DMS 273 treated with DMSO at 0.1 percent for 48 hours (cell line): ENCODE measurements at regions not wholly inside any gene's neighbourhood (a gene's known extent, or its start where the extent isn't known, plus 50 kb on each side); places are given as distances from the start of the nearest gene placed in this dataset.

Experiments
- DNase-seq: peaks from one replicate; lab custom pipeline; 2025; lab: John Stamatoyannopoulos, UW

- DNase-seq = no peak
These were observed 69.2 kb downstream of the INHBA start for GRCh38 chr7:41633690-41634089.

GRCh38 chr7:41630741-41631140 lies 72.1 kb downstream of the INHBA start:
- no peak for DNase-seq

- DNase-seq = no peak
These were observed 73.2 kb downstream of the INHBA start for GRCh38 chr7:41629711-41630111.

DNA sequence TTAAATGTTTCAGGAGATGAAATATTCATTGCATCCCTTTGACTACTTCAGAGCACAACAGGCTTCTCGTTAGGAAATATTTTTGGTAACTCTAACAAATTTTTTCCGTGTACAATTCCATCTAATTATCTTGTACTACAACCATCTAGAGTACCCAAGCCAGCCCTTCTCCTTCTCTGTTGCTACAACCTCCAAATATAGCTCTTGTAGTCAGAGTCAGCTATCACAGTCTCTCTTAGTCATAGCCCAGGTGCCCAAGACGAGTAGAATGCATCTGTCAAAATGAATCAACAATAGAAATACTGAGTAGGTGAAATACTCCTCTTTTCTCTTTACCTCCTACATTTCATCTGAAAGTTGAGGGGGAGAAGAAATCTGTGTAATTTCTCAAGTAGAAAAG lies 74.0 kb downstream of the INHBA start:
- no peak for DNase-seq

DNA sequence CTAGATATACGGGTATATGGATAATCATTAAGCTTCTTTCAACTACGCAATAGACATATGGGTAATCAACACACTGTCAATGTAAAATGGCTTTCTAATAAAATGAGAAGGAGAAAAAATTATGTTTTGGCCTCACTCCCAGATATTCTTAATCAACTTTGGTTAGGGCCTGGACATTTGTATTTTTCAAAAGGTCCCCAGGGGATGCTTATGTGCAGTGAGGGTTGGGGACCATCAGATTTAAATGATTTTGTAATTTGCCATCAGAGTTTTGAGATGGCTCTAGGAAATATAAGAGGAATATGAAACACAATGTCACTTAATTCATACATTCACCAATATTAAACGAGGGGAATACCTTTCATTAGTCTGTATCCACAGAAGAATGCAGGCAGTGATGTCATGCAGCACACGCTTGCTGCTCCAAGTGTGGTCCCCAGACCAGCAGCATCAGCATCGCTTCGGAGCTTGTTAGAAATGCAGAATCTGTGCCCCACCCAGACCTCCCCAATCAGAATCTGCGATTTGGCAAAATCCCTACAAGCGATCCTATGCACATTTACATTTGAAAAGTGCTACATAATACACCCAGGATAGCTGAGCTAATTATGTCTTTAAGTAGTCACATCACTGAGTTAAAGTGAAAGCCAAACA lies 75.1 kb downstream of the INHBA start:
- DNase-seq = no peak

DNA sequence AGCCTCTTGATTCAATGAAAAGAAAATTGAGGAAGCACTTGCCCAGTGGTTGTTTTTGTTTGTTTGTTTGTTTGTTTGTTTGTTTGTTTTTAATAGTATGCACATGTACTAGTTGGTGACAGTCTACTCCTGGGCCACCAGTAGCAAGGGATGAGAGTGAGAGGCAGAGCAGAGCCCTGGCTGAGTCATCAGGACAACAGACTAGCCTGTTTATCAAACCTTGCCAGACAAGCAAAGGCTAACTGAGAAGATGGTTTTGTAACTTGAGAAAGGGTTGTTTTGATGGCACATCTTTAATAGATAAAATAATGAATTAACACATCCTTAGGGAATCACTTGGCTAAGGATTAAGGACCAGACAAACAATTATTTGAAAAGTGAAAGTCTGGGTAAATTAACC lies 78.1 kb downstream of the INHBA start:
- no peak for DNase-seq

GRCh38 chr7:41621953-41622831 lies 80.7 kb downstream of the INHBA start:
- no peak for DNase-seq

- no peak for DNase-seq
These were observed 84.9 kb downstream of the INHBA start for GRCh38 chr7:41617987-41618386.

GRCh38 chr7:41612798-41613197 lies 90.1 kb downstream of the INHBA start:
- DNase-seq = no peak

GRCh38 chr7:41612386-41612785 lies 90.5 kb downstream of the INHBA start:
- DNase-seq = no peak

DNA sequence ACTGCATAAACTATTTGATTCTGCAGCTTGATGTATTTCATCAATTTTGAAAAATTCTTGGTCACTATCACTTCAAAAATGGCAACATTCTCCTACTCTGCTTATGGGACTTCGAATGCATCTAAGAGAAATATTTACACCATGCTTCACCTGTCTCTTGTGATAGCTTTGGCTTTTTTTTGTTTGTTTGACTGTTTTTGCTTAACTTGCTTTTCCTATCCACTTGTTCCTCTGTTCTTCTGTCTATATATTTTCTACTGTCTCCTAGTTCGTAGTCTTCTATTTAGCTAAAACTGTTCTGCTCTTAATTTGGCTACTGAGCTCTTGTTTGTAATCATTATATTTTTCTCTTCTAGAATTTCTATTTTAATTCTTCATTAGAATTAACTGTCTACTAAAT lies 94.4 kb downstream of the INHBA start:
- DNase-seq = no peak

DNA sequence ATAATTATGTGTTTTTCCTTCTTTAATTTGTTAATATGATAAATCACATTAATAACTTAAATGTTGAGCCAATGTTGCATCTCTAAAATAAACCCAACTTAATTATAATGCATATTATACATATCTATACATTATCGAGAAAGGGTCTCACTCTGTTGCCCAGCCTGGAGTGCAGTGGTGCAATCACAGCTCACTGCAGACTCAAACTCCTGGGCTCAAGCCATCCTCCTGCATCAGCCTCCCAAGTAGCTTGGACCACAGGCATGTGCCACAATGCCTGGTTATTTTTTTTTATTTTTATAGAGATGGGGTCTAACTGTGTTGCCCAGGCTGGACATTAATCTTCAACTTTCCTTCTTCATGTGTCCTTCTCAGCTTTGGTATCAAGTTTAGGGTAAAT lies 98.9 kb downstream of the INHBA start:
- DNase-seq = no peak

GRCh38 chr7:41599760-41600159 lies 103.1 kb downstream of the INHBA start:
- DNase-seq = no peak

DNA sequence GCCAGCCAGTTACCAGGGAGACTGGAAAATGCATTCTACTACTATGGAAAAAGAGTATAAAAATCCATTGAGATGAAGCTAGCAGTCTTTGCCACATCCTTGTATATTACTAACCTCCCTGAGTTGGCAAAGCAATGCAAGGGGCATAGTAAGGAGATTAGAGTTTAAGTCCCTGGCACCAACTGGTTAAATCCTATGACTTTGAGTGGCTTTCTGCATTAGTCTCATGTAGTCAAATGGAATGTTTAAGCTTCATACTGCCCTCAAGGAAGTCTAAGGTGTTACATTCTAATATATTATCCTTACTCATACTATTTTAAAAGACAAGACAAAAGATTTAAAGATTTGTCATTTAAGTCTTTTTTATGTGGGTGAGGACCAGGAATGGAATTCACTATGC lies 110.1 kb downstream of the INHBA start:
- no peak for DNase-seq

- DNase-seq = no peak
These were observed 110.7 kb downstream of the INHBA start for GRCh38 chr7:41592236-41592635.

GRCh38 chr7:41590986-41591385 lies 111.9 kb downstream of the INHBA start:
- no peak for DNase-seq

DNA sequence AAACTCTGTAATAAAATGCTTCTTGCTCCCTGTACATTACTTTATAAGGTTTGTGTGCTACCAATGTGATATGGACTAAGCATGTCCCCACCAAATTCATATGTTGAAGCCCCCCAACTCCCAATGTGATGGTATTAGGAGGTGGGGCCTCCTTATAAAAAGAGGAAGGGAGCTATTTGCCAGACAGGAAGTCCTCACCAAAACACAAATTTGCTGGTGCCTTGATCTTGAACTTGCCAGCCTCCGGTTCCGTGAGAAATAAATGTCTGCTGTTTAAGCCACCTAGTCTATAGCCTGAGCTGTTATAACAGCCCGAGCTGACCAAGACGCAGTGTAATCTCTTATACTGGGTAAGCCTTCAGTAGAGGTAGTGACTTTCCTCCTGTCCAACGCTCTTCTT lies 114.5 kb downstream of the INHBA start:
- DNase-seq = no peak

DNA sequence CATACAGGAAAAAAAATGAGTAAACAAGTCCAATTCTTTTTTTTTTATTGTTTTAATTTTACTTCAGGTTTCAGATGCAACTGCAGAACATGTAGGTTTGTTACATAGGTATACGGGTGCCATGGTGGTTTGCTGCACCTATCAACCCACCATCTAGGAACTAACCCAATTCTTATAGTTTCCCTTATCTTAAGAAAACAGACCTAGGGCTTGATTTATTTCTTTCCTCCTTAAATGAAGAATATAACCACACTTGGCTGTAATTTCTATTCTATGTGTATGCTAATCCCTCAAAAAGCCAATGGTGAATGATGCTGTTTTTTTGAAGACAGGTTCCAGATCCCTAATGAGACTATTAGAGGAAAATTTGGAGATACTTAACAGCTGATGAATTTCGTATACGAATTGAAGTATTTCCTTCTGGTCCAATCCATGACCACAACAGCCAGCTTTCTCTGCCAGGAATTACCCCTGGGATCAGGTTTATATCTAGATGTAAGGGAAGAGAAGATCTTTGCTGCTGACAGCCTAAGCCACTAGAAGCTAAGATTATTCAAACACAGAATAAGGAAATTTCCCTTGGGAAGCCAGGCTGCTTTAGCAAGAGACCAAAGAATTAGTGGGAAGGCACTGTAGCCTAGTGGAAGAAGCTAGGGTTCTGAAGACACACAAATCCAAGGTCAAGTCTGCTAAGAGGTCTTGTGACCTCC lies 115.8 kb downstream of the INHBA start:
- DNase-seq = no peak

DNA sequence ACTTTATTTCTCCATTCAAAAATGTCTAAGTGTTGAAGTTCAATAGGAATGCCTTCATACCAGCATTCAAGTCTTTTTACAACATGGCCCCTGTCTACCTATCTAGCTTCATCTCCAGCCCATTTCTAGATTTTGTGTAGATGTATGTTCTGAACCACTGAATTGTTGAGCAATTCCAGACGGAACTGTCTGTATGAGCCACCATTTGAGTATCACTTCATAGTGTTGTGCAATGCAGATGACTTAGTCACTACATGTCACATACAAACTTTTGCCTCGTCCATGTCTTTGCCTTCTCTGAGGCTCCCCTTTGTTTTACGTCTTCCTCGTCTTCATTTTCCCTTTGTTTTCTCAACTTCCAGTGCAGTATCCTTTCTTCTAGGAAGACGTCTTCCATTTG lies 118.1 kb downstream of the INHBA start:
- DNase-seq = no peak

DNA sequence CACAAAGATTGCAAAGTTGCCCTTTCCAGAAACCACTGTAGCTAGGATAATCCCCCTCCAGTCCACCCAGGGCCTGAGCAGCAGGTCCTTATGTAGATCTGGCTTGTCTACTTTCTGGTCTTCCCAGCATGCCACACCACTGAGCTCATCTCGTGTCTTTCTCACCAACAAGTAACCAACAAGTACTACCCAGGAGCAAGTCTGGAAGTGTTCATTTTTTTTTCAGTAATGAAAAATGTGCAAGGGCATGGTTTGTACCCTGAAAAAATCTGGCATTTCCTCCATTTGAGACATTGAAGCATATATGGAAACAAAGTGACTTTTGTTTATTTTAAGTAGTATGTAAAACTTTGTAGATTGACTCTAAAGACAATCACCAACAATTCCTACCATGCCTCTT lies 120.8 kb downstream of the INHBA start:
- no peak for DNase-seq

DNA sequence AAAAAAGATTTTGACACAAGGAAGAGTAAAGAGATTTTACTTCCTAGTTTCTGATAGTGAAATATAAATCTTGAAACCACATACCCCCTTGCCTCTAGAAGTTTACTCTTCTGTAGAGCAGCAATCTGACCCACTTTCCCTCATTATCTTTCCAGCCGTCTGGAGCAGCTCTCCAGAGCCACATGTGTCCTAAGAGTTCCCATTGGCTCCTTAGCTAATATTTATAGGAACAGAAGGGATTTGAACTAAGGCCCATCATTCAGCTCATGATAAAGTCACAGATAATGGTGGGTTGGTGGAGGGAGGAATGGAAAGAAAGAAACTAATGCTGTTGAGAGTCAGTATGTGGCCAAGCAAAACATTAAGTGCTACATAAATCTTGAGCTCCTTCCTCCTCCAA lies 121.8 kb downstream of the INHBA start:
- no peak for DNase-seq

- DNase-seq = no peak
These were observed 122.6 kb downstream of the INHBA start for GRCh38 chr7:41579961-41580935.
